ENCODE measurements at regions not wholly inside any gene's neighbourhood (a gene's known extent, or its start where the extent isn't known, plus 50 kb on each side); places are given as distances from the start of the nearest gene placed in this dataset.

GRCh38 chr15:36448418-36448817 lies 131.0 kb upstream of the CDIN1 start:
- BruUV-seq (replicated peaks): no TSS peak
- TF ChIP-seq TCF7L2 (IDR thresholded peaks at IDR 0.05; ENCODE audit: low read depth, low read length): no peak
- no peak for TF ChIP-seq CTCF (IDR thresholded peaks at IDR 0.05)
- no peak for TF ChIP-seq POLR2AphosphoS5 (IDR thresholded peaks at IDR 0.05; ENCODE audit: low read depth, low read length)
- no peak for TF ChIP-seq SIN3A (IDR thresholded peaks at IDR 0.05; ENCODE audit: borderline replicate concordance, insufficient read depth, low read depth, low read length)
- no peak for TF ChIP-seq REST (IDR thresholded peaks at IDR 0.05; ENCODE audit: insufficient read depth in 1 of 2, low read depth in 2 of 2, low read length in 1 of 2)
- ATAC-seq: no peak

GRCh38 chr15:36449084-36449661 lies 130.3 kb upstream of the CDIN1 start:
- ChIA-PET POLR2A (no interaction called here), CTCF (no interaction called here)
- intact Hi-C loops (cut with micrococcal nuclease; ENCODE audit: unreplicated experiment) (no loop called here), in situ Hi-C loops (cut with HindIII; ENCODE audit: low pct_unique_long_range_greater_than_20kb, low sequenced_read_pairs) (no loop called here)
- no peak overlapping the region for H3K4me3 ChIP-seq (ENCODE audit: low read depth in 2 of 2, low read length in 2 of 2)
- no peaks in the 10 kb centered on the region for H3K36me3 ChIP-seq (ENCODE audit: control insufficient read depth, insufficient read depth, low read length)
- ATAC-seq: no peak
- BruUV-seq (replicated peaks): no TSS peak
- DNase-seq (ENCODE audit: low read depth, low spot score): no peak
- TF ChIP-seq SIN3A (IDR thresholded peaks at IDR 0.05; ENCODE audit: borderline replicate concordance, insufficient read depth, low read depth, low read length) (no peak), CTCF (IDR thresholded peaks at IDR 0.05) (no peak), POLR2AphosphoS5 (IDR thresholded peaks at IDR 0.05; ENCODE audit: low read depth, low read length) (no peak), REST (IDR thresholded peaks at IDR 0.05; ENCODE audit: insufficient read depth in 1 of 2, low read depth in 2 of 2, low read length in 1 of 2) (no peak), TCF7L2 (IDR thresholded peaks at IDR 0.05; ENCODE audit: low read depth, low read length) (no peak)
- H3K4me1 ChIP-seq (ENCODE audit: control insufficient read depth, insufficient read depth, low read length): no peaks in the 10 kb centered on the region
- no peaks in the 10 kb centered on the region for H3K27me3 ChIP-seq (ENCODE audit: control insufficient read depth, insufficient read depth, low read length)
- no peaks in the 10 kb centered on the region for H3K9me3 ChIP-seq (ENCODE audit: control insufficient read depth, insufficient read depth, low read depth, low read length)
- no peak overlapping the region for H3K27ac ChIP-seq (ENCODE audit: low read length)

More at GRCh38 chr15:36448418-36448817, 131.0 kb upstream of the CDIN1 start:
- H3K4me3 ChIP-seq (ENCODE audit: low read depth in 2 of 2, low read length in 2 of 2): no peak overlapping the region
- in situ Hi-C loops (cut with HindIII; ENCODE audit: low pct_unique_long_range_greater_than_20kb, low sequenced_read_pairs): no loop called here
- no peaks in the 10 kb centered on the region for H3K9me3 ChIP-seq (ENCODE audit: control insufficient read depth, insufficient read depth, low read depth, low read length)
- H3K27ac ChIP-seq (ENCODE audit: low read length): no peak overlapping the region
- intact Hi-C loops (cut with micrococcal nuclease; ENCODE audit: unreplicated experiment): no loop called here
- no peaks in the 10 kb centered on the region for H3K27me3 ChIP-seq (ENCODE audit: control insufficient read depth, insufficient read depth, low read length)
- H3K36me3 ChIP-seq (ENCODE audit: control insufficient read depth, insufficient read depth, low read length): no peaks in the 10 kb centered on the region
- CTCF ChIA-PET: no interaction called here
- no peaks in the 10 kb centered on the region for H3K4me1 ChIP-seq (ENCODE audit: control insufficient read depth, insufficient read depth, low read length)
- no peak for DNase-seq (ENCODE audit: low read depth, low spot score)
- POLR2A ChIA-PET: no interaction called here

Data from Panc1 (cell line).